Right lobe of liver (tissue), 4 donors: ENCODE measurements at regions not wholly inside any gene's neighbourhood (a gene's known extent, or its start where the extent isn't known, plus 50 kb on each side); places are given as distances from the start of the nearest gene placed in this dataset.

ENCODE experiments used
- CTCF ChIP-seq, 4 donors: fragments of 200-600 bp in 3 of 4; fragments of 450-650 bp in 1 of 4; IDR thresholded peaks; one replicate each; pipeline versions ENCODE4 v1.5.1 to v1.8.0; 2016 to 2022; ENCODE audit warnings: antibody characterized with exemption in 4 of 4, mild to moderate bottlenecking in 2 of 4
- POLR2A ChIP-seq: fragments of 450-650 bp; IDR thresholded peaks from one replicate; pipeline ENCODE4 v1.6.1; 2017; ENCODE audit warnings: antibody characterized with exemption, mild to moderate bottlenecking
- donor health status: DM: no; HTN: no; CAD: no.
- donor health status: DM: no; HTN: no; CAD: no.
- donor health status: DM: no; HTN: yes; CAD: no.

- TF ChIP-seq CTCF (IDR thresholded peaks at IDR 0.05) = no peak
- TF ChIP-seq POLR2A = no peak
These were observed 707.3 kb upstream of the FOXG1 start for GRCh38 chr14:28059254-28059653.
